PC-3 (cell line): ENCODE measurements at regions not wholly inside any gene's neighbourhood (a gene's known extent, or its start where the extent isn't known, plus 50 kb on each side); places are given as distances from the start of the nearest gene placed in this dataset.

Experiments
- ATAC-seq: fragments of 200-7000 bp; cut with Tn5 transposase; 2 replicates; pipeline ENCODE4 v1.9.1; 2020; ENCODE audit warnings: mild to moderate bottlenecking, moderate library complexity
- BruUV-seq: library from RNA; stranded (reverse); fragments of 400-500 nt; replicated peaks from 2 replicates; lab custom pipeline; 2021; lab: Mats Ljungman, UMichigan
- CTCF ChIA-PET: fragments of 300-600 bp; sonication (Branson Sonifier 250); formaldehyde crosslinking; loops from one replicate; lab custom pipeline; 2022; ENCODE audit warnings: antibody characterized with exemption; lab: Charles Lee
- POLR2A ChIA-PET: fragments of 300-600 bp; sonication (Branson Sonifier 250); formaldehyde crosslinking; loops from one replicate; lab custom pipeline; 2022; ENCODE audit warnings: antibody characterized with exemption; ENCODE audit not compliant: unreplicated experiment; lab: Charles Lee
- DNase-seq: peaks from one replicate; pipeline ENCODE4 v3.0.0-alpha.2; 2015
- H2AFZ ChIP-seq: fragments of 300-600 bp; sonication (generic); 2 replicates; pipeline ENCODE4 v1.6.0; 2016; ENCODE audit warnings: antibody characterized with exemption, low read length
- H3F3A ChIP-seq: fragments of 300-600 bp; sonication (generic); one replicate; pipeline ENCODE4 v1.6.0; 2017; ENCODE audit warnings: antibody characterized with exemption, low read length, control low read depth, mild to moderate bottlenecking; ENCODE audit not compliant: unreplicated experiment
- H3K27ac ChIP-seq: fragments of 300-600 bp; sonication (generic); 2 replicates; pipeline ENCODE4 v1.5.1; 2016; ENCODE audit warnings: mild to moderate bottlenecking, low read length
- H3K27me3 ChIP-seq: fragments of 300-600 bp; sonication (generic); 2 replicates; pipeline ENCODE4 v1.6.1; 2016; ENCODE audit warnings: low read length, mixed read lengths
- H3K36me3 ChIP-seq: fragments of 300-600 bp; sonication (generic); 2 replicates; pipeline ENCODE4 v1.6.1; 2016; ENCODE audit warnings: low read depth, mixed run types, low read length, mixed read lengths
- H3K4me1 ChIP-seq: fragments of 300-600 bp; sonication (generic); 2 replicates; pipeline ENCODE4 v1.5.1; 2016; ENCODE audit warnings: low read length; ENCODE audit not compliant: insufficient read depth
- H3K4me2 ChIP-seq: fragments of 300-600 bp; sonication (generic); 2 replicates; pipeline ENCODE4 v1.6.0; 2016; ENCODE audit warnings: low read length
- H3K4me3 ChIP-seq: fragments of 300-600 bp; sonication (generic); 2 replicates; pipeline ENCODE4 v1.5.1; 2016; ENCODE audit warnings: mild to moderate bottlenecking, low read length, mixed read lengths
- H3K79me2 ChIP-seq: fragments of 300-600 bp; sonication (generic); 2 replicates; pipeline ENCODE4 v1.6.1; 2017; ENCODE audit warnings: low read length, mixed read lengths
- H3K9ac ChIP-seq: fragments of 300-600 bp; sonication (generic); 2 replicates; pipeline ENCODE4 v1.6.0; 2016; ENCODE audit warnings: mild to moderate bottlenecking, low read length
- H3K9me2 ChIP-seq: fragments of 300-600 bp; sonication (generic); replicated peaks from 2 replicates; pipeline ENCODE4 v1.6.1; 2016; ENCODE audit warnings: mixed run types, low read length, mixed read lengths
- H3K9me3 ChIP-seq: fragments of 300-600 bp; sonication (generic); 2 replicates; pipeline ENCODE4 v1.6.1; 2016; ENCODE audit warnings: low read length, mixed read lengths
- H4K20me1 ChIP-seq: fragments of 300-600 bp; sonication (generic); 2 replicates; pipeline ENCODE4 v1.6.1; 2016; ENCODE audit warnings: low read length, mixed read lengths
- EZH2 ChIP-seq: fragments of 300-600 bp; sonication (generic); IDR thresholded peaks from one replicate; pipeline ENCODE4 v1.6.1; 2017; ENCODE audit warnings: antibody characterized with exemption, mild to moderate bottlenecking, low read length; ENCODE audit not compliant: unreplicated experiment
- EZH2phosphoT487 ChIP-seq: fragments of 300-600 bp; sonication (generic); IDR thresholded peaks from 2 replicates; pipeline ENCODE4 v1.6.1; 2018; ENCODE audit warnings: mild to moderate bottlenecking, antibody characterized with exemption, low read length, borderline replicate concordance
- intact Hi-C: fragments of 100-400 bp; cut with micrococcal nuclease; formaldehyde crosslinking; loops from 2 replicates; pipeline ENCODE4 v1.9.0; 2023
- TF ChIP-seq, protein P1 (sequence below): fragments of 300-600 bp; sonication (generic); conservative IDR thresholded peaks from 2 replicates; pipeline ENCODE4 v1.5.1; 2017; ENCODE audit warnings: antibody characterized with exemption, low read depth, mild to moderate bottlenecking, low read length

- Histone ChIP-seq H3K4me1 (no peaks in the 10 kb centered on the region), H3K36me3 (no peaks in the 10 kb centered on the region), H3K9me3 (no peaks in the 10 kb centered on the region), H2AFZ (no peak overlapping the region), H3K9ac (no peak overlapping the region), H3K27me3 (no peaks in the 10 kb centered on the region), H3K4me3 (no peak overlapping the region), H3F3A (no peaks in the 10 kb centered on the region), H3K4me2 (no peak overlapping the region), H3K9me2 (no peaks in the 10 kb centered on the region), H3K79me2 (no peaks in the 10 kb centered on the region), H4K20me1 (no peaks in the 10 kb centered on the region), H3K27ac (no peak overlapping the region)
- TF ChIP-seq, protein P1, sequence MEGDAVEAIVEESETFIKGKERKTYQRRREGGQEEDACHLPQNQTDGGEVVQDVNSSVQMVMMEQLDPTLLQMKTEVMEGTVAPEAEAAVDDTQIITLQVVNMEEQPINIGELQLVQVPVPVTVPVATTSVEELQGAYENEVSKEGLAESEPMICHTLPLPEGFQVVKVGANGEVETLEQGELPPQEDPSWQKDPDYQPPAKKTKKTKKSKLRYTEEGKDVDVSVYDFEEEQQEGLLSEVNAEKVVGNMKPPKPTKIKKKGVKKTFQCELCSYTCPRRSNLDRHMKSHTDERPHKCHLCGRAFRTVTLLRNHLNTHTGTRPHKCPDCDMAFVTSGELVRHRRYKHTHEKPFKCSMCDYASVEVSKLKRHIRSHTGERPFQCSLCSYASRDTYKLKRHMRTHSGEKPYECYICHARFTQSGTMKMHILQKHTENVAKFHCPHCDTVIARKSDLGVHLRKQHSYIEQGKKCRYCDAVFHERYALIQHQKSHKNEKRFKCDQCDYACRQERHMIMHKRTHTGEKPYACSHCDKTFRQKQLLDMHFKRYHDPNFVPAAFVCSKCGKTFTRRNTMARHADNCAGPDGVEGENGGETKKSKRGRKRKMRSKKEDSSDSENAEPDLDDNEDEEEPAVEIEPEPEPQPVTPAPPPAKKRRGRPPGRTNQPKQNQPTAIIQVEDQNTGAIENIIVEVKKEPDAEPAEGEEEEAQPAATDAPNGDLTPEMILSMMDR, result no peak
- no peak for ATAC-seq
- DNase-seq, result no peak
- POLR2A ChIA-PET, result no interaction called here
- CTCF ChIA-PET, result no interaction called here
- intact Hi-C loops, result no loop called here
- no TSS peak for BruUV-seq
These were observed 63.7 kb upstream of the TANC1 start for GRCh38 chr2:158904627-158905177.

DNA sequence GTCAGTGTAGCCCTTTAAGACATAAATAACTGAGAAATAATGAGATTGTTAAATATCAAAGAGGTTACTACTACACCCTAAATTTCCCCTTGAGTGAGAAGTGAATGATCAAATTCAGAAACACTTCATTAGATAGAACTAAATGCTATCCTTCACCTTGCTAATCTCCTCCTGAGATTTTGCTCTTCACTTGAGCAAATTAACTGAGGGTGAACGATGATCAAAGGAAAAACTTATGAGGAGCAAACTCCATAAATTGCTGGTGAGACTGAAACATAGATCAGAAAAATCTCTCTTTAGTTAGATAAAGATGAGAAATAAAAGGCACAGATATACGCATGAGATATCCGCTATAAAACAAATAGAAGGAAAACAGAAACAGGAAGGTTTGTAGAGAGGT is 63.1 kb upstream of the TANC1 start:
- CTCF ChIA-PET, result no interaction called here

DNA sequence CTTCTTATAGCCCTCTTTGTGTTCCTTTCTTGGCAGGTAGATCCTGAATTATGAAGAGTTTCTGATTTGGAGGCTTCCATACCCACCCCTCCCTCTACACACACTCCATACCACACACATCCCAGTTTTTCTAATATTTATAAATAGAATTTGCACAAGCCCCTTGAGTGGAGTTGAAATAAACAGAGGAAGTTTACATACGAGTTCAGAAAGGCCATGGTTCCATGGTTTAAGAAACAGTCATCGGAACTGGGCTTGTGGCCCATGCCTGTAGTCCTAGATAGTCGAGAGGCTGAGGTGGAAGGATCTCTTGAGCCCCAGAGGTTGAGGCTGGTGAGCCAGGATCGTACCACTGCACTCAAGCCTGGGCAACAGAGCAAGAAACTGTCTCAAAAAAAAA is 62.7 kb upstream of the TANC1 start:
- intact Hi-C loops, result no loop called here
- BruUV-seq, result no TSS peak
- no peaks in the 10 kb centered on the region for H3K9me2 ChIP-seq
- no peak overlapping the region for H3K4me2 ChIP-seq
- H3K4me1 ChIP-seq, result no peaks in the 10 kb centered on the region
- no peaks in the 10 kb centered on the region for H3K9me3 ChIP-seq
- H3K27me3 ChIP-seq, result no peaks in the 10 kb centered on the region
- H3K79me2 ChIP-seq, result no peaks in the 10 kb centered on the region
- no peaks in the 10 kb centered on the region for H3F3A ChIP-seq
- POLR2A ChIA-PET, result no interaction called here
- H2AFZ ChIP-seq, result no peak overlapping the region
- no peaks in the 10 kb centered on the region for H3K36me3 ChIP-seq
- H3K9ac ChIP-seq, result no peak overlapping the region
- H3K27ac ChIP-seq, result no peak overlapping the region
- H4K20me1 ChIP-seq, result no peaks in the 10 kb centered on the region
- no peak overlapping the region for H3K4me3 ChIP-seq
- DNase-seq, result no peak
- CTCF ChIA-PET, result no interaction called here
- TF ChIP-seq EZH2phosphoT487 (no peak), EZH2 (no peak)
- TF ChIP-seq, protein P1, result no peak
- no peak for ATAC-seq

More for the DNA sequence above, 63.1 kb upstream of the TANC1 start:
- POLR2A ChIA-PET, result no interaction called here
- H2AFZ ChIP-seq, result no peak overlapping the region
- no peaks in the 10 kb centered on the region for H3K9me3 ChIP-seq
- no peak overlapping the region for H3K4me3 ChIP-seq
- no peaks in the 10 kb centered on the region for H3K27me3 ChIP-seq
- no peaks in the 10 kb centered on the region for H3K4me1 ChIP-seq
- no peak for ATAC-seq
- no peak overlapping the region for H3K4me2 ChIP-seq
- no peak for DNase-seq
- H4K20me1 ChIP-seq, result no peaks in the 10 kb centered on the region
- no peaks in the 10 kb centered on the region for H3F3A ChIP-seq
- H3K9me2 ChIP-seq, result no peaks in the 10 kb centered on the region
- BruUV-seq, result no TSS peak
- H3K79me2 ChIP-seq, result no peaks in the 10 kb centered on the region
- no peaks in the 10 kb centered on the region for H3K36me3 ChIP-seq
- no peak overlapping the region for H3K9ac ChIP-seq
- intact Hi-C loops, result no loop called here
- no peak overlapping the region for H3K27ac ChIP-seq
- TF ChIP-seq EZH2 (no peak), EZH2phosphoT487 (no peak)
- TF ChIP-seq, protein P1, result no peak
